Activated T-cell treated with anti-CD3 and anti-CD28 coated beads, Interleukin-2, amount 50 U/mL, for 48 hours (primary cell): ENCODE measurements at regions not wholly inside any gene's neighbourhood (a gene's known extent, or its start where the extent isn't known, plus 50 kb on each side); places are given as distances from the start of the nearest gene placed in this dataset.

Source experiments
- DNase-seq, 2 experiments: peaks; one replicate each; pipeline ENCODE4 v3.0.0-alpha.2; 2020

GRCh38 chr10:116792817-116793216 is 50.5 kb upstream of the HSPA12A start:
- no peak for DNase-seq

DNA sequence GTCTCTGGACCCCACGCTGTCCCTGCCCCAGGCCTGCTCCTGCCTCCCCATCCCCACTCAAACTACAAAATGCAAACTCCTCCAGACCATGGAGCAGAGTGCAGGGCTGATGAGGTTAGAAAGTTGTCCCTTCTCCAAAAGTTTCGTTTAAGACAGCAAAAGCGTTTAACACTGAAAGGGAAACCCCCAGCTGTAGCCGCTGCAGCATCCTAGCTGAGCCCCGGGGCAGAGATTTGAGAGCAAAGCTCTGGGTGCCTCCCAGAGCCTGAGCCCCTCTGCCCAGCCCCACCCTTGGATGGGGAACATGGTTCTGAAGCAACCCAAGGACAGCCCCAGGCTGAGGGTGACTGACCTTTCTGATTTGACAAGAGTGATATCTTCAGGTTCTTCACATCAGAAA is 52.8 kb upstream of the ENO4 start:
- DNase-seq = no peak

- peak; percentile 72 to 77 for DNase-seq
Measured at GRCh38 chr10:116796910-116797513, 52.3 kb upstream of the ENO4 start.

GRCh38 chr10:116798859-116799258 is 50.4 kb upstream of the ENO4 start:
- DNase-seq = no peak
